ENCODE measurements at regions not wholly inside any gene's neighbourhood (a gene's known extent, or its start where the extent isn't known, plus 50 kb on each side); places are given as distances from the start of the nearest gene placed in this dataset.

- Histone ChIP-seq H3K14ac (replicated peaks; ENCODE audit: low read depth, low read length) (no peak overlapping the region), H2AFZ (replicated peaks; ENCODE audit: low read length, poor library complexity) (no peak overlapping the region), H3K36me3 (ENCODE audit: control insufficient read depth, insufficient read depth, low read length) (no peaks in the 10 kb centered on the region), H3K79me1 (ENCODE audit: low read depth in 1 of 2, low read length in 2 of 2) (no peaks in the 10 kb centered on the region), H3K23ac (ENCODE audit: low read depth, low read length) (no peak overlapping the region), H3K9me3 (ENCODE audit: control insufficient read depth, insufficient read depth, low read length) (peaks cover 18% of the 10 kb centered on the region), H4K91ac (ENCODE audit: insufficient read depth, low read depth, low read length) (no peak overlapping the region), H3K4ac (ENCODE audit: low read depth, low read length) (no peak overlapping the region), H3K4me3 (ENCODE audit: insufficient read depth, low read depth, low read length) (no peak overlapping the region), H3K9me1 (ENCODE audit: insufficient read depth, low read length) (no peaks in the 10 kb centered on the region), H2AK5ac (ENCODE audit: low read depth, low read length) (no peak overlapping the region), H2BK5ac (ENCODE audit: low read depth, low read length, poor library complexity, severe bottlenecking) (no peak overlapping the region), H4K20me1 (ENCODE audit: insufficient read depth, low read length) (no peaks in the 10 kb centered on the region), H3K4me1 (ENCODE audit: control insufficient read depth, insufficient read depth, low read length) (no peaks in the 10 kb centered on the region), H3K18ac (ENCODE audit: low read depth, low read length) (no peak overlapping the region), H3K27ac (ENCODE audit: insufficient read depth, low read length) (no peak overlapping the region), H3K9ac (ENCODE audit: low read depth, low read length) (no peak overlapping the region), H2BK120ac (ENCODE audit: low read depth, low read length) (no peak overlapping the region), H4K5ac (ENCODE audit: low read depth, low read length) (no peak overlapping the region), H2AK9ac (replicated peaks; ENCODE audit: low read depth, low read length, poor library complexity) (no peak overlapping the region), H3K4me2 (ENCODE audit: low read depth, low read length) (no peak overlapping the region), H2BK15ac (ENCODE audit: low read depth, low read length) (no peak overlapping the region), H3K56ac (ENCODE audit: extremely low read depth, insufficient read depth, low read length) (no peak overlapping the region), H3K27me3 (ENCODE audit: control insufficient read depth, insufficient read depth, low read length) (no peaks in the 10 kb centered on the region), H4K8ac (ENCODE audit: low read depth in 2 of 2, low read length in 2 of 2) (no peak overlapping the region), H2BK20ac (ENCODE audit: low read depth, low read length) (no peak overlapping the region)
- ATAC-seq (ENCODE audit: low read depth) (no peak), DNase-seq (no peak)
- 20% methylated on average over 1 of the region's 5 CpGs; no CpG with 5 or more reads in 1 of the 2 experiments for WGBS, 2 experiments (ENCODE audit: extremely low coverage in 2 of 2, insufficient read length in 1 of 2)
- no peak for TF ChIP-seq NFE2L2 (IDR thresholded peaks at IDR 0.05; ENCODE audit: low read depth, low read length)
- TF ChIP-seq RCOR1 (IDR thresholded peaks at IDR 0.05; ENCODE audit: insufficient replicate concordance, low read length) = no peak
- TF ChIP-seq ELK1 (IDR thresholded peaks at IDR 0.05; ENCODE audit: borderline replicate concordance, low read depth, low read length) = no peak
- TF ChIP-seq RFX5 (IDR thresholded peaks at IDR 0.05; ENCODE audit: low read depth, low read length) = no peak
- TF ChIP-seq CHD1 (IDR thresholded peaks at IDR 0.05; ENCODE audit: low read depth, low read length) = no peak
- TF ChIP-seq CEBPB (IDR thresholded peaks at IDR 0.05; ENCODE audit: low read depth, low read length) = no peak
- no peak for TF ChIP-seq POLR2A (IDR thresholded peaks at IDR 0.05; ENCODE audit: low read depth, low read length)
- TF ChIP-seq MAZ (IDR thresholded peaks at IDR 0.05; ENCODE audit: borderline replicate concordance, low read depth, low read length) = no peak
- TF ChIP-seq MAFK (IDR thresholded peaks at IDR 0.05; ENCODE audit: low read depth, low read length) = no peak
- no peak for TF ChIP-seq MXI1 (IDR thresholded peaks at IDR 0.05; ENCODE audit: borderline replicate concordance, low read depth, low read length)
- TF ChIP-seq FOS (IDR thresholded peaks at IDR 0.05; ENCODE audit: low read depth, low read length) = no peak
- no peak for TF ChIP-seq USF2 (IDR thresholded peaks at IDR 0.05; ENCODE audit: low read depth, low read length)
- no peak for TF ChIP-seq CTCF (conservative IDR thresholded peaks at IDR 0.05; ENCODE audit: low read depth, low read length)
- TF ChIP-seq BHLHE40 (IDR thresholded peaks at IDR 0.05; ENCODE audit: low read depth, low read length) = no peak
- TF ChIP-seq SMC3 (IDR thresholded peaks at IDR 0.05; ENCODE audit: low read depth, low read length) = no peak
- no peak for TF ChIP-seq RAD21 (IDR thresholded peaks at IDR 0.05; ENCODE audit: low read length)
- intact Hi-C loops (cut with micrococcal nuclease) = no loop called here
- ChIA-PET POLR2A (ENCODE audit: unreplicated experiment) (no interaction called here), CTCF (no interaction called here)
- in situ Hi-C loops (cut with MboI; ENCODE audit: low sequenced_read_pairs) = no loop called here
- BruUV-seq (replicated peaks) = no TSS peak
- dilution Hi-C loops (cut with HindIII; ENCODE audit: low sequenced_read_pairs, unreplicated experiment) = no loop called here
Observed at GRCh38 chr6:8733879-8734278, 298.5 kb upstream of the SLC35B3 start.
